ENCODE measurements at regions not wholly inside any gene's neighbourhood (a gene's known extent, or its start where the extent isn't known, plus 50 kb on each side); places are given as distances from the start of the nearest gene placed in this dataset.

GRCh38 chr15:70361106-70361505 is 263.4 kb upstream of the TLE3 start:
- no peak for DNase-seq

GRCh38 chr15:70358871-70359647 is 261.3 kb upstream of the TLE3 start:
- no peak for DNase-seq

- no peak for DNase-seq
Observed at GRCh38 chr15:70358011-70358819, 260.5 kb upstream of the TLE3 start.

GRCh38 chr15:70357453-70357852 is 259.7 kb upstream of the TLE3 start:
- no peak for DNase-seq

DNA sequence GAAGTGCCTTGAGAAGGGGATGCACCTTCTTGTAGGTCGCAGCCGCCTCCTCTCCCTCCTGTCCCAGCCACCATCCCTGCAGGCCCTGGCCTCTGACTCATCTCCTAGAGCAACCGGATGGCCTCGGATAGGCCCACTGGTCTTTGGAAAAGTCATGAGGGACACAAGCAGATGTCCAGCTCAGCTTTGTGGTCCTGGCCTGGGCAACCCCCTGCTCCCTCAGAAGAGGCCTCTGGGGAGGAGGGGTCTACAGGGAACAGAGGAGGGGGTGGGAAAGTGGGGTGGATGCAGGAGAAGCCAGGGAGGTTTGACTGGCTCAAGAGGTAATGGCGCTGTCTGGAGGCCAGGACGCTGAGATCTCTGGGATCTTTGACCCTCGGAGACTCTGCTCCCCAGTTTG is 259.2 kb upstream of the TLE3 start:
- no peak for DNase-seq

DNA sequence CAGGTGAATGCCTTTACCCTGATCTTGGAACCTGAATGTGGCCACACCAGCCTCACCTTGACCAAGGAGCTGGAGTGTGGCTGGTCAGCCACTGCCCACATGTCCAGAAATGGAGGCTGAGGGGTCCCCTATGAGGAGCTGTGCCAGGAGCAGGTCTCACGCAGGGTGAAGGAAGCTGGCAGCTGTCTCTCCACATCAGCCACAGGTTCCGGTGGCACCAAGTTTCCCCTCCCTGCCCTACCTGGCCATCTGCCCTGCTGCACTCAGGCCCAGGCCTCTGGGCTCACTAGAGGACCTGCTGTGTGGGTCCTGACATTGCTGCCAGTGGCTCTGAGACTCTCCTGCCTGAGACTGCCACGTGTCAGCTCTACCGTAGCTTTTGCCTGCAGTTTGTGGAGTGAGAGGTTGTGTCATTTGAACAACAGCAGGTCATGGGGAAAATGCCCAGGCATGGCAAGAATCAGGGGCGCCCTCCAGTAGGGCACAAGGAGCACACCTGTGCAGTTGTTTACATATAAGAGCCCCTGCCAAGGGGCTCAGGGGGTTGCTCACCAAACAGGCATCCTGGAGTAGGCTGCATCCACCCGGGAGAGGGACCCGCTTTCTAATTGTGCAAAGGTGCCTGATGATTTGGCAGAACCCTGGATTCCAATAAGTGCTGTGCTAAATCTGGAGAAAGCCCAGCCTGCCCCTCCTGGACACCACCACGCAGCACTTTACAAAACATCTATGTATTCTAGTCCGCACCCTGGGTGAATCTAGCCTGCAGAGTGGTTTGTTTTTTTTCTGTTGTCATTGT is 258.5 kb upstream of the TLE3 start:
- no peak for DNase-seq

- DNase-seq: no peak
Observed at GRCh38 chr15:70355275-70355795, 257.6 kb upstream of the TLE3 start.

- no peak for DNase-seq
Observed at GRCh38 chr15:70354346-70354905, 256.7 kb upstream of the TLE3 start.

- DNase-seq: no peak
Observed at GRCh38 chr15:70353606-70354345, 256.1 kb upstream of the TLE3 start.

DNA sequence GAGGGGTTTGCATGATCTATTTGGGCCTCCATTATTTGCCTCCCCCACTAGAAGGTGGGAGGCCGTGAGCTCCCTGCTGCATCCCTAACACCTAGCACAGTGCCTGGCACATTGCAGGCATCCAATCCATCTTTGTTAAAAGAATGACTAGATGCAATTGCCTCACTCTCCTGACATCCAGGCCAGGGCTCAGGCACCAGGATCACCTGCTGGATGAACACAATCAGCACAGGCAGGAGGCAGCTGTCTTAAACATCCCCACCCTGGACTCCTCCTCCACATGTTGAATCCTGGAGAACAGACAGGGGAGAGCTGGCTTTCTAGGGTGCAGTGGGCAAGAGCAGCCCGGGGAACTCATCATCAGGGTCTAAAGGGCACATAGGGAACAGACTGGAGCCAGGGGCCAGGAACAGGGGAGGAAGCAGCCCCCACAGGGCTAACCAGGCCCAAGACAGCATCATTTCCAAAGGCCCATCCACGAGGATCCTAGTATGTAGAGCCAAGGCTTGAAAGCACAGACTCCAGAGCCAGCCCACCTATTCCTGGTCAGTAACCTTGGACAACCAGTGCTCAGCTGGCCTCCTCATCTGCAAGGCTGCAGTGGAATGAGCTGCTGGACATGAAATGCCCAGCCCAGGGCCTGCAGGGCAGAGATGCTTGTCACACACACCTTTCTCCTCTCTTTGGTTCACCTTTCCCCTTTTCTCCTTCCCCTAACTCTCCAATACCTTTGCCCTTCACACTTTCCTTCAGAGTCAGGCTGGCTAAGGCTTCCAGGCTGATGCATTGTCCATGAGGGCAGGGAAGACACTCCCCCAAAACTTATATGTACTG is 254.4 kb upstream of the TLE3 start:
- no peak for DNase-seq

DNA sequence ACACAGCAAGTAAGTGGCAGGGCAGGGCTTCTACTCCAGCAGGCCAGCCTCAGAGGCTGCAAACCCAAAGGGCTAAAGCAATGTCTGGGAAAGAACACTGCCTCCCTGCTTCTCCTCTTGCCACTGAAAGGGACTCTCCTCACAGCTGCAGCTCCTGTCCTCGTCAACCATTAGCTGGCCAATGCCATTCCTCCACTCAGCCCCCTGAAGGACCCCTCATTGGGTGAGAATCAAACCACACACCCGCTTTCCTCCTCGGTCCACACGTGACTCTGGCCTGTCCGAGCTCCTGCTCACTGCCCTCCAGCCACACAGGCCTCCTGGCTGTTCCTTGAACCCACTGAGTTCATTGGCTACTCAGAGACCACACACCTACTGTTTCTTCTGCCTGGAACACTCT is 253.7 kb upstream of the TLE3 start:
- DNase-seq: no peak

DNA sequence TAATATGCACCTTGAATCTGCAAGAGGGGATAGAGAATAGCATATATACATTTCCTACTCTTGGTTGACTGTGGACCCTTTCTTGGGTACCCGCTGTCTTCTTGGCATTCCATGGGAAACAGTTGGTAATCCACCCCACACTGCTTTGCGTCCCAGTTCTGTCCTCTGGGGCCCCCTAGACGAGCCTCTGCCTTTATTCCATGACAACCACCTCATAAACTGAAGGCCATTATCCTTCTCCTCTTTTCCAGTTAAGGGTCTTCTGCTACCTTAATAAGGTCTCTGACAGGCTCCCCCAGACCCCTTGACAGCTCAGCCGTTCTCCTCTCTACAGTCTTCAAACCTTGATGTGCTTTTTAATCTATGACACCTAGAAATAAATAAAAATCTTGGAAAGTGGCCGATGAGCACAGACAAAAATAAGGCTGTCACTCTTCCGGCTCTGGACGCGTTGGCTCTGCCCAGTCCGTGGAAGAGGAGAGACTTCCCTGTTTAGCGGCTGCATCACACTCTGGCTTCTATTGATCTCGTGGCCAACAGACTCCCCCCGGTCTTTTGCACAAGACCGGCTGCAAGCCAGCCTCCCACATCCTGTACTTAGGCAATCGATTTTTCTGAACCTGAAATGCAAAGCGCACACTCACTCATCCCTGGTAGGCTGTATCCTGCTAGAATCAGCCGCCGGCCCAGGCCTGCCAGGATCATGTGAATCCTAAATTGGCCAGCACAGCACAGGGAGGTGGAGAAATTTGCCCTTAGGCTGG is 251.0 kb upstream of the TLE3 start:
- DNase-seq: no peak

- DNase-seq: no peak
Observed at GRCh38 chr15:70348226-70348543, 250.5 kb upstream of the TLE3 start.

- no peak for DNase-seq
Observed at GRCh38 chr15:70347321-70348225, 249.9 kb upstream of the TLE3 start.

DNA sequence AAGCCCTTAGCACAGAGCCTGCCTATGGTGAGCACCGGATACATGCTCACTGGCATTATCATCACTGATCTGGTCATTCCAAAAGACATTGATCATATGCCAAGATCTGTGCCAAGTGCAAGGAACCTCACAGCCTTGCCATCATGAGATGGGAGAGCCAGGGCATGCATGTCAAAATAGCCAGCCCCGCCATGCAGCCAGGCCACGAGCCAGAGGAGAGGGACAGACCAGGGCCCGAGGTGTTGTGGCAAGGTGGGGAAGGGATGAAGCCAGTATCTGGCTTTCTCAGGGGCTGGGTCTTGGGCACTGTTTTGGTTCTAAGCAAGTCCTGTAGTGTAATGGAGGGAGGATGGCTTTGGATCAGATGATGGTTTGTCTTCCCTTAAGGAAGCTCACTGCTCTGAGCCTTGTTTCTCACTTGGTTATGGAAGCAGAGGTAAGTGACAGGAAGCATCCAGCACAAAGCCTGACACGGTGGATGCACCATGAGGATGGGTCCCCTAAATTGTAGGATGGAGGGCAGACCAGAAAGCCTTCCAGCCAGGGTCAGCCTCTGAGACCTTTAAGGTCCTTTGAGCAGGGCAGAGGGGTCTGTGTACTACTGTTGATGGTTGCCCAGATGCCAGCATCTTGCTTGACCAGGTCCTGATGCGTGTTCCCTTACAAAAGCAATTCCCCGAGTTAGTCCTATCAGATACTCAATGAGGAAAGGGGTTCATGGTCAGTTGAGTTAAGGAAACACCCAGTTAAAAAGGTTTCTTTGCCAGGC is 247.7 kb upstream of the TLE3 start:
- no peak for DNase-seq

GRCh38 chr15:70344666-70345065 is 246.9 kb upstream of the TLE3 start:
- DNase-seq: no peak

DNA sequence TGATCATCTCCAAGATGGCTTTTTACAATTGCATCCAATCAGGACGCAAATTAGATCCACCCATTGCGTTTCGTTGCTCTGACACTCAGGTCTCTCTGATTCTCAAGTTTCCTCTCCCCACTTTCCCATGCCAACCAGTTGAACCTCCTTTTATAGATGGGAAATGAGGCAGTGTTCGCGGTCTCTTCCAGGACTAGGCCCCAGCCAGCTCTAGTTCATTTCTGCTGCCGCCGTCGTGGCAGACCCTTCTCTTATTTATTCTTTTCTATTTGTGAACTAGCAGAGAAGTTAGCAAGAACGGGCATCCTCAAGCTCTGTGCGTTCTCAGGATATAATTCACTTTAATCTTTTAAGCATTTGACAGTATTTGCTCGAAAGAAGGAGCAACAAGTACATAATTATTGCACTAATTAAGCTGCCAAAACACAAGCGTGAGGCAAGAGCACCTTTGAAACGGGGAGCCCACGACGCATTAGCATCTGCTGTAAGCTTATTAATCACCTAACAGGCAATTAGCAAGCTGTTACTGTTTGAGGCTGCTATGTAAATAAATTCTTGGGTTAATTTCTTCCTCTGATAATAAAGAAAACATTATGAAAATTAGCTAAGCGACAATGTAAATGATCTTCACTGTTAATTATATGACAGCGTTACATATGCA is 246.4 kb upstream of the TLE3 start:
- DNase-seq: no peak
